GM23338 (cell line): ENCODE measurements at regions not wholly inside any gene's neighbourhood (a gene's known extent, or its start where the extent isn't known, plus 50 kb on each side); places are given as distances from the start of the nearest gene placed in this dataset.

Experiments used
- ATAC-seq: fragments of 200-7000 bp; cut with Tn5 transposase; 3 replicates; pipeline ENCODE4 v1.9.1; 2020
- DNase-seq: peaks from one replicate; pipeline ENCODE4 v3.0.0-alpha.2; 2015; ENCODE audit warnings: low spot score
- H2AFZ ChIP-seq: fragments of 200-600 bp; sonication (generic); 2 replicates; pipeline ENCODE4 v1.8.0; 2016; ENCODE audit warnings: antibody characterized with exemption, mild to moderate bottlenecking, moderate library complexity
- H3F3A ChIP-seq: fragments of 200-600 bp; sonication (generic); replicated peaks from 2 replicates; pipeline ENCODE4 v1.8.0; 2017; ENCODE audit warnings: antibody characterized with exemption, mixed run types, low read depth
- H3K27ac ChIP-seq: fragments of 200-600 bp; sonication (generic); 2 replicates; pipeline ENCODE4 v1.6.1; 2016; ENCODE audit warnings: low read depth
- H3K27me3 ChIP-seq: fragments of 200-600 bp; sonication (generic); 2 replicates; pipeline ENCODE4 v1.8.0; 2016; ENCODE audit warnings: mild to moderate bottlenecking, mixed run types, moderate library complexity; ENCODE audit not compliant: insufficient read depth
- H3K36me3 ChIP-seq: fragments of 200-600 bp; sonication (generic); 2 replicates; pipeline ENCODE4 v1.8.0; 2016; ENCODE audit warnings: mild to moderate bottlenecking; ENCODE audit not compliant: insufficient read depth
- H3K4me1 ChIP-seq: fragments of 200-600 bp; sonication (generic); 2 replicates; pipeline ENCODE4 v1.8.0; 2016; ENCODE audit warnings: mild to moderate bottlenecking, moderate library complexity; ENCODE audit not compliant: insufficient read depth
- H3K4me2 ChIP-seq: fragments of 200-600 bp; sonication (generic); 2 replicates; pipeline ENCODE4 v1.7.1; 2017; ENCODE audit warnings: mixed run types
- H3K4me3 ChIP-seq: fragments of 200-600 bp; sonication (generic); 2 replicates; pipeline ENCODE4 v1.6.1; 2016; ENCODE audit warnings: mixed run types
- H3K79me2 ChIP-seq: fragments of 200-600 bp; sonication (generic); replicated peaks from 2 replicates; pipeline ENCODE4 v1.8.0; 2017; ENCODE audit warnings: mild to moderate bottlenecking; ENCODE audit not compliant: insufficient read depth
- H3K9me2 ChIP-seq: fragments of 200-600 bp; sonication (generic); 2 replicates; pipeline ENCODE4 v1.8.0; 2017; ENCODE audit not compliant: insufficient read depth
- H4K20me1 ChIP-seq: fragments of 200-600 bp; sonication (generic); replicated peaks from 2 replicates; pipeline ENCODE4 v1.8.0; 2017; ENCODE audit warnings: mild to moderate bottlenecking; ENCODE audit not compliant: insufficient read depth
- H3K27ac Mint-ChIP-seq: 2 replicates; pipeline ENCODE4 v1.8.0; 2020; ENCODE audit warnings: inconsistent platforms, mild to moderate bottlenecking, moderate library complexity, mixed read lengths
- H3K27me3 Mint-ChIP-seq: 3 replicates; pipeline ENCODE4 v1.8.0; 2022; ENCODE audit warnings: low read depth, mild to moderate bottlenecking, moderate library complexity, mixed read lengths, inconsistent platforms; ENCODE audit not compliant: insufficient read depth, poor library complexity
- H3K36me3 Mint-ChIP-seq: 3 replicates; pipeline ENCODE4 v1.8.0; 2021; ENCODE audit warnings: low read depth, mild to moderate bottlenecking, inconsistent platforms, moderate library complexity, mixed read lengths
- H3K4me1 Mint-ChIP-seq: 3 replicates; pipeline ENCODE4 v1.8.0; 2020; ENCODE audit warnings: mild to moderate bottlenecking, inconsistent platforms, mixed read lengths
- H3K4me3 Mint-ChIP-seq: 3 replicates; pipeline ENCODE4 v1.8.0; 2021; ENCODE audit warnings: moderate library complexity, mild to moderate bottlenecking, inconsistent platforms, mixed read lengths
- H3K9me3 Mint-ChIP-seq: 3 replicates; pipeline ENCODE4 v1.8.0; 2020; ENCODE audit warnings: moderate library complexity, mild to moderate bottlenecking, inconsistent platforms, mixed read lengths
- CREB1 ChIP-seq: fragments of 250-450 bp; sonication (Bioruptor Pico); IDR thresholded peaks from 2 replicates; pipeline ENCODE4 v1.5.0; 2020; ENCODE audit warnings: low read depth, mild to moderate bottlenecking, moderate library complexity
- CTCF ChIP-seq, 2 experiments: fragments of 200-600 bp in 1 of 2; sonication (generic) in 1 of 2; conservative IDR thresholded peaks; 2 replicates each; pipeline versions ENCODE4 v1.5.1 to v1.6.1; 2016 to 2017; ENCODE audit warnings: antibody characterized with exemption in 2 of 2, low read depth in 2 of 2, mild to moderate bottlenecking in 2 of 2, moderate library complexity in 1 of 2
- ETS1 ChIP-seq: IDR thresholded peaks from 2 replicates; pipeline ENCODE4 v1.6.1; 2016; ENCODE audit warnings: antibody characterized with exemption
- EZH2 ChIP-seq: fragments of 200-600 bp; sonication (generic); IDR thresholded peaks from one replicate; pipeline ENCODE4 v1.8.0; 2017; ENCODE audit warnings: antibody characterized with exemption, mild to moderate bottlenecking, low read depth; ENCODE audit not compliant: unreplicated experiment
- EZH2phosphoT487 ChIP-seq: fragments of 200-600 bp; sonication (generic); IDR thresholded peaks from one replicate; pipeline ENCODE4 v1.8.1; 2018; ENCODE audit warnings: antibody characterized with exemption; ENCODE audit not compliant: unreplicated experiment
- JUNB ChIP-seq: IDR thresholded peaks from one replicate; pipeline ENCODE4 v1.6.1; 2016; ENCODE audit warnings: antibody characterized with exemption; ENCODE audit not compliant: unreplicated experiment
- NANOG ChIP-seq: IDR thresholded peaks from 2 replicates; pipeline ENCODE4 v1.6.1; 2016; ENCODE audit warnings: antibody characterized with exemption, borderline replicate concordance
- REST ChIP-seq: IDR thresholded peaks from one replicate; pipeline ENCODE4 v1.6.1; 2018; ENCODE audit warnings: antibody characterized with exemption; ENCODE audit not compliant: unreplicated experiment
- STAT1 ChIP-seq: IDR thresholded peaks from one replicate; pipeline ENCODE4 v1.6.1; 2016; ENCODE audit warnings: antibody characterized with exemption; ENCODE audit not compliant: unreplicated experiment
- ZNF114 ChIP-seq: fragments of 250-450 bp; sonication (Bioruptor Pico); IDR thresholded peaks from 2 replicates; pipeline ENCODE4 v1.5.0; 2020; ENCODE audit warnings: mild to moderate bottlenecking, moderate library complexity
- ZNF331 ChIP-seq: fragments of 250-450 bp; sonication (Bioruptor Pico); IDR thresholded peaks from 2 replicates; pipeline ENCODE4 v1.5.0; 2020; ENCODE audit warnings: low read depth, mild to moderate bottlenecking, moderate library complexity
- ZNF462 ChIP-seq: fragments of 250-450 bp; sonication (Bioruptor Pico); IDR thresholded peaks from 2 replicates; pipeline ENCODE4 v1.5.0; 2020; ENCODE audit warnings: mild to moderate bottlenecking, moderate library complexity

GRCh38 chr1:2867087-2867425, 65.6 kb upstream of the TTC34 start:
- H3K27me3 ChIP-seq, result no peaks in the 10 kb centered on the region
- H3K27ac ChIP-seq, result no peak overlapping the region
- DNase-seq, result no peak
- no peak for TF ChIP-seq EZH2
- TF ChIP-seq ZNF462 (CRISPR knock-in tag), result no peak
- no peak for TF ChIP-seq JUNB
- no peak for TF ChIP-seq REST
- no peak for TF ChIP-seq ZNF114 (CRISPR knock-in tag)
- TF ChIP-seq ETS1, result no peak
- TF ChIP-seq ZNF331 (CRISPR knock-in tag), result no peak
- TF ChIP-seq EZH2phosphoT487, result no peak
- no peak for TF ChIP-seq CTCF (conservative IDR thresholded peaks at IDR 0.05; ENCODE audit: low read depth in 2 of 2)
- TF ChIP-seq STAT1, result no peak
- no peak for TF ChIP-seq NANOG
- no peak for TF ChIP-seq CREB1 (CRISPR knock-in tag)
- H3K4me1 ChIP-seq, result no peaks in the 10 kb centered on the region
- H4K20me1 ChIP-seq, result no peaks in the 10 kb centered on the region
- no peak overlapping the region for H3K4me3 Mint-ChIP-seq
- no peak overlapping the region for H2AFZ ChIP-seq
- H3K36me3 ChIP-seq, result no peaks in the 10 kb centered on the region
- H3K79me2 ChIP-seq, result no peaks in the 10 kb centered on the region
- H3F3A ChIP-seq, result no peaks in the 10 kb centered on the region
- H3K4me2 ChIP-seq, result no peak overlapping the region
- no peak overlapping the region for H3K27ac Mint-ChIP-seq
- peaks cover 67% of the 10 kb centered on the region for H3K9me3 Mint-ChIP-seq
- peaks cover 9% of the 10 kb centered on the region for H3K27me3 Mint-ChIP-seq
- H3K4me1 Mint-ChIP-seq, result no peaks in the 10 kb centered on the region
- peaks cover 11% of the 10 kb centered on the region; the same call in 2 of the 3 replicates for H3K36me3 Mint-ChIP-seq
- no peaks in the 10 kb centered on the region for H3K9me2 ChIP-seq
- ATAC-seq, result no peak
- no peak overlapping the region for H3K4me3 ChIP-seq
